NCI-H1105 treated with DMSO at 0.1 percent for 48 hours (cell line): ENCODE measurements at regions not wholly inside any gene's neighbourhood (a gene's known extent, or its start where the extent isn't known, plus 50 kb on each side); places are given as distances from the start of the nearest gene placed in this dataset.
"Not testable (repeated sequence)": the region's sequence is repeated elsewhere in the genome, so short reads cannot be mapped to it uniquely, and the experiment has no call there.

Experiments
- DNase-seq: peaks from one replicate; lab custom pipeline; 2025; lab: John Stamatoyannopoulos, UW

GRCh38 chr6:125431971-125432370 lies 130.2 kb upstream of the HDDC2 start:
- no peak for DNase-seq

- DNase-seq: no peak
These were observed 131.2 kb upstream of the HDDC2 start for GRCh38 chr6:125432963-125433362.

GRCh38 chr6:125434760-125435159 lies 133.0 kb upstream of the HDDC2 start:
- DNase-seq: no peak

- DNase-seq: no peak
These were observed 137.7 kb upstream of the HDDC2 start for GRCh38 chr6:125439512-125439911.

DNA sequence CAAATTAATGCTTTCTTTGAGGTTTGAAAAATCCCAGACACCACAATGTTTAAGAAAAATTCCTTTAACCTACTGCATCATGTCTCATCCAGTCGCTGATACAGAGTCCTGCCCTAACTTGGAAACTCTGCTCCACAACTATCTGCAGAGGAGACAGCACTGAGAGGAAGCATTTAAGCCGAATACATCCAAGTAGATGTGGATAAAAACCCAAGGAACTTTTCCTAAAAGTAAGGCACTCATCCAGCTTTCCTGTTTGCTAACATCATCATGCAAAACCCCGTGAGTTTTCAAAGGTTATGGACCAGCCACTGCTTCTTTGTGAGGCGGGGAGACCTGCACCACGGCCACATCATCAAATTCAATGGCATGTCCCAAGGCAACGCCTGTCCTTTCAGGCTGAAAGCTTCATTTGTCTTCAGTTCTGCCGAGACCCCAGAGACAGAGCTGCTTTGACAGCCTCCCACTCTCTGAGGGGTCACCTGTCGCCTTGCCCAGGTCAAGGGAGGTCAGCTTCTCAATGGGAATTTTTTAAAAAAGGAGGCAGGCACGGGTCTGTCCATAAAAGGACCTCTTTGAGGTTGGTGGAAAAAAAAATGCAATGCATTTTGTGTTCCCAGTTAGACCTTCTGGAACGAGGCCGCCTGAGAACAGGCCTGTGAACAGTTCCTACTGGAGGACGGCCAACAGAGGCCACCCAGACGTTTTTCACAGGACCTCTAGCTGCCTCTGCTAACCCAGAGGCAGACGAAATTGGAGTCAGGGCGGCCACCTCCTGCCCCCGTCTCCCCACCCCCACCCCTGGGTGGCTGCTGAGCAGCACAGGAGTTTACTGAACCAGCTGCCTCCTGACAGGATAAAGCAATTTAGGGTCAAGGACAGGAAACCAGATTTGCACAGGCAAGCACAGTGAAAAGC lies 142.5 kb upstream of the HDDC2 start:
- no peak for DNase-seq

DNA sequence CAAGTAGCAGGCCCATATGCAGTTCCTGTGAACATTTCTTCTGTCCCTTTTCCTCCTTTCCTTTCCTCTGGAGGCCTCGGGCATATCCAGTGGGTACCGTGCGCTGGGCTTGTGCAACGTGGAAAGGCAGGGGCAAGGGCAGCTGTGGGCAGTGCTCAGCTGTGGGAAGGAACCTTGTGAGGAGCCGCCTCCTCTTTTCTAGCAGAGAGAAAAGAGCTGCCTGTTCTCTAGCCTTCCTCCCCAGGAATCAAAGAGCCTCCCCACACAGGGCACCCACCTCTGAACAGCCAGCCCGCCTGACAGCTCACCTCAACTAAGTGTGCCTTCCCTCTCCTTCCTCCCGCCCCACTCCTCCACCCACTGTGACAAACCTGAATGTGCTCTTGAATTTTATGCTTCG lies 143.3 kb upstream of the HDDC2 start:
- no peak for DNase-seq

GRCh38 chr6:125446011-125446410 lies 144.2 kb upstream of the HDDC2 start:
- no peak for DNase-seq

GRCh38 chr6:125451750-125452149 lies 150.0 kb upstream of the HDDC2 start:
- no peak for DNase-seq

- no peak for DNase-seq
These were observed 151.7 kb upstream of the HDDC2 start for GRCh38 chr6:125453516-125453915.

- DNase-seq: no peak
These were observed 152.6 kb upstream of the HDDC2 start for GRCh38 chr6:125454351-125454750.

DNA sequence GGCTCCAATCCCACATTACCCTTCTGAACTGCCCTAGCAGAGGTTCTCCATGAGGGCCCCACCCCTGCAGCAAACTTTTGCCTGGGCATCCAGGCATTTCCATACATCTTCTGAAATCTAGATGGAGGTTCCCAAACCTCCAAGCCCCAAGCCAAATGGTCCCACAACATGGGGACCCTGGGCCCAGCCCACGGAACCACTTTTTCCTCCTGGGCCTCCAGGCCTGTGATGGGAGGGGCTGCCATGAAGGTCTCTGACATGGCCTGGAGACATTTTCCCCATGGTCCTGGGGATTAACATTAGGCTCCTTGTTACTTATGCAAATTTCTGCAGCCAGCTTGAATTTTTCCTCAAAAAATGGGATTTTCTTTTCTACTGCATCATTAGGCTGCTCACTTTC lies 156.7 kb upstream of the HDDC2 start:
- DNase-seq: not testable (repeated sequence)

DNA sequence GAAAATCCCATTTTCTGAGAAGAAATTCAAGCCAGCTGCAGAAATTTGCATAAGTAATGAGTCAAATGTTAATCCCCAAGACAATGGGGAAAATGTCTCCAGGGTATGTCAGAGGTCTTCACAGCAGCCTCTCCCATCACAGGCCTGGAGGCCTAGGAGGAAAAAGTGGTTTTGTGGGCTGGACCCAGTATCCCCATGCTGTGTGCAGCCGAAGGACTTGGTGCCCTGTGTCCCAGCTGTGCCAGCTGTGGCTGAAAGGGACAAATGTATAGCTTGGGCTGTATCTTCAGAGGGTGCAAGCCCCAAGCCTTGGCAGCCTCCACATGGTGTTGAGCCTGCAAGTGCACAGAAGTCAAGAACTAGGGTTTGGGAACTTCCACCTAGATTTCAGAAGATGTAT lies 163.6 kb upstream of the HDDC2 start:
- not testable (repeated sequence) for DNase-seq

GRCh38 chr6:125469915-125470314 lies 168.1 kb upstream of the HDDC2 start:
- DNase-seq: no peak

GRCh38 chr6:125471667-125472066 lies 169.9 kb upstream of the HDDC2 start:
- no peak for DNase-seq

GRCh38 chr6:125474061-125474460 lies 172.3 kb upstream of the HDDC2 start:
- DNase-seq: no peak

GRCh38 chr6:125477156-125477555 lies 175.4 kb upstream of the HDDC2 start:
- DNase-seq: no peak

GRCh38 chr6:125477844-125478243 lies 176.1 kb upstream of the HDDC2 start:
- no peak for DNase-seq

DNA sequence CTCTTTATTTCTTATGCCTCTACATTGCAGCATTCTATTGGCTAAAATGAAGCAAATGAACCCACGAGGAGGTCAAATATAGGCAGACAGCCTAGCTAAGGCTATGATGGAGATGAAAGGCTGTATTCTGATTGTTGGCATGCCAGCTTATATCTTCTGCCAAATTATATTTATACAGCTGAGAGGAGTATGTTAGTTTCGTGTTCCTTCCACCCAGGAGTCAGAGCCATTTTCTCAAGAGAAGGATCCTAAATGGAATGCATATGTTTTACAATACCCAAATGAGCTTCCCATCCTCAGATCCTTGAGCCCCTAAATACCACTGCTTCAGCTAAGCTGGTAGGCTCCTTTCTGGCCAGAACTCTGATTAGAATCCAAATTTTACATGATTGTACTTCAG lies 178.4 kb upstream of the HDDC2 start:
- no peak for DNase-seq

DNA sequence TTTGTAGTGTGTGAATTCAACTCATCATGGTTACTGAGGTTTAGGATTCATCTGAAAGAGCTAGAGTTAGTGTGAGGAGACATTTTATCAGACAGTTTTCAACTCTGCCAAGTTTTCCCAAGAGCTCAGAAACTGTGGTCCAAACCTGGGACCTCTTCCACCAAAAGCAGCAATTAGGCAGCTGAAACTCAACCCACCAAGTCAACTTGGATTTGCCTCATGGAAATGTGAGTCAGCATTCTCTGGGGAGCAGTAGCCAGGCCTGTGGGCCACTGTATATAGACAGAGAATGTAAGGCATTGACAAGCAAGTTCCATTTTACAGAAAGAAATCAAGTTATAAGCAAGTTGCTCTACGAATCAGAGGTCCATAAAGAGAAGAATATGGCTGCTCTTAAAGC lies 178.8 kb upstream of the HDDC2 start:
- no peak for DNase-seq

DNA sequence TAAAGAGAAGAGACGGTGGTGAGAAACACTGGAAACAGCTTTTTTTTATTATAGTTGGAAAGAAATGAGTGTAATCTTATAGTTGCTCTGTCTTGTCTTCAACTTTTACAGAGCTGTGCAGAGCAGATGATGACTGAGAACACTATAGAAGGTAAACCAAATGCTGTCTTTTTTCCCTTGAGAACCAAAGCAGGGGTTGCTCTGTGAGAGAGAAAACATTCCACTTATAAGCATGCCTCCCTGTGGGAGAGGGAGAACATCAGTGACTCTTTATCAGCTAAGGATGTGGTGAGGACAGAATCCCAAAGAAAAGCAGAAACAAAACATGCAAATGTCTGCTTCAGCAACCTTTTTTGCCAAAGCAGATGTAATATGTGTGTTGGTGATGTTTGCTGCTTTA lies 179.3 kb upstream of the HDDC2 start:
- no peak for DNase-seq

GRCh38 chr6:125485757-125486156 lies 184.0 kb upstream of the HDDC2 start:
- DNase-seq: no peak

- DNase-seq: no peak
These were observed 185.1 kb upstream of the HDDC2 start for GRCh38 chr6:125486881-125487280.

DNA sequence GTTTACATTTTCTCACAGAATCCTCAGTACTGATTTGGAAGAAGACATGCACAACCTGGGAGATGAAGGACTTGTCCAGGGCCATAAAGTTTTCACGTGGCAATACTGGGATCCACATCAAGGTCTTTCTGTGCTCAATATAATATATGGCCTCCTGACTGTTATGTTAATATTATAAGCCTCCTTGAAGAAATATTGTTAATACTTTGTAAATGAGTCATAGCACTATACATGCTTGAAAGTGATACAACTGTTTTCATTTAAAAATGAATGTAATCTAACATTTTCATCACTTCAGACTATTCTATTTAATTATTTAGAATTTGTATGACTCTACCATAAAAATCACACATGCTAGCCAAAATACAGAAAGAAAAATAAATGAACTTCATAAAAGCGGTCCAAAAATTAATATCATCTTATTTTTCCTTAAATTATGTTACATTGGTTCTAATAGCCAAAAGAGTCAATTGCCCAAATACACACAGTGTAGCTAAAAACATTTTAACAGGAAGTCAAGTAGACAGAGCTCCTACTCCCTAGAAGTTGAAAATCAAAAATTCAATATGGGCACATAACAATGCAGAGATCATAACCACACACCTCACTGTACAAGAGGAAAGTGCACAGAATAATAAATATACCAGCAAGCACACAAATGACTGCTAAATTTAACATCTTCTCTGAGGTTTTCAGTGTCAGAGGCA lies 188.0 kb upstream of the HDDC2 start:
- DNase-seq: no peak
